ENCODE measurements at regions not wholly inside any gene's neighbourhood (a gene's known extent, or its start where the extent isn't known, plus 50 kb on each side); places are given as distances from the start of the nearest gene placed in this dataset.

- WGBS, 2 donors (ENCODE audit: low coverage in 1 of 2), result 46 to 53% methylated on average over 1 of the region's 1 CpG
- no peak for DNase-seq
- no peaks in the 10 kb centered on the region for H3K27me3 ChIP-seq
- in situ Hi-C loops (cut with MboI; ENCODE audit: low pct_ligation_motif_present in 1 of 4, low pct_unique_long_range_greater_than_20kb in 1 of 4, low sequenced_read_pairs in 3 of 4), result no loop called here
- no peak for TF ChIP-seq POLR2AphosphoS5 (IDR thresholded peaks at IDR 0.05)
- no peak for TF ChIP-seq CTCF (IDR thresholded peaks at IDR 0.05)
- TF ChIP-seq EP300 (IDR thresholded peaks at IDR 0.05; ENCODE audit: low read depth), result no peak
- TF ChIP-seq POLR2A (IDR thresholded peaks at IDR 0.05), result no peak
- no peaks in the 10 kb centered on the region for H3K36me3 ChIP-seq
- no peak overlapping the region for H3K4me3 ChIP-seq
- H3K27ac ChIP-seq, result no peak overlapping the region
- H3K9me3 ChIP-seq, result peaks cover 8 to 15% of the 10 kb centered on the region in 2 donors
- intact Hi-C loops (cut with DNase I; ENCODE audit: low total_unique reads), result no loop called here
- H3K4me1 ChIP-seq, result no peaks in the 10 kb centered on the region
Observed at GRCh38 chr5:27475063-27475462, 436.7 kb upstream of the CDH9 start.

GRCh38 chr5:27474395-27474794 lies 436.0 kb upstream of the CDH9 start:
- Histone ChIP-seq H3K4me1 (no peaks in the 10 kb centered on the region), H3K9me3 (peaks cover 8 to 13% of the 10 kb centered on the region in 2 donors), H3K27me3 (no peaks in the 10 kb centered on the region), H3K36me3 (no peaks in the 10 kb centered on the region), H3K27ac (no peak overlapping the region), H3K4me3 (no peak overlapping the region)
- intact Hi-C loops (cut with DNase I; ENCODE audit: low total_unique reads), result no loop called here
- no peak for DNase-seq
- in situ Hi-C loops (cut with MboI; ENCODE audit: low pct_ligation_motif_present in 1 of 4, low pct_unique_long_range_greater_than_20kb in 1 of 4, low sequenced_read_pairs in 3 of 4), result no loop called here
- no peak for TF ChIP-seq POLR2AphosphoS5 (IDR thresholded peaks at IDR 0.05)
- TF ChIP-seq EP300 (IDR thresholded peaks at IDR 0.05; ENCODE audit: low read depth), result no peak
- TF ChIP-seq POLR2A (IDR thresholded peaks at IDR 0.05), result no peak
- TF ChIP-seq CTCF (IDR thresholded peaks at IDR 0.05), result no peak

GRCh38 chr5:27474047-27474309 lies 435.6 kb upstream of the CDH9 start:
- intact Hi-C loops (cut with DNase I; ENCODE audit: low total_unique reads) (no loop called here), in situ Hi-C loops (cut with MboI; ENCODE audit: low pct_ligation_motif_present in 1 of 4, low pct_unique_long_range_greater_than_20kb in 1 of 4, low sequenced_read_pairs in 3 of 4) (no loop called here)
- H3K9me3 ChIP-seq, result peaks cover 8 to 12% of the 10 kb centered on the region in 2 donors
- DNase-seq, result no peak
- no peak overlapping the region for H3K27ac ChIP-seq
- no peaks in the 10 kb centered on the region for H3K27me3 ChIP-seq
- 51 to 84% methylated on average over 2 of the region's 2 CpGs for WGBS, 2 donors (ENCODE audit: low coverage in 1 of 2)
- H3K4me1 ChIP-seq, result no peaks in the 10 kb centered on the region
- no peak overlapping the region for H3K4me3 ChIP-seq
- no peaks in the 10 kb centered on the region for H3K36me3 ChIP-seq
- no peak for TF ChIP-seq POLR2AphosphoS5 (IDR thresholded peaks at IDR 0.05)
- TF ChIP-seq EP300 (IDR thresholded peaks at IDR 0.05; ENCODE audit: low read depth), result no peak
- TF ChIP-seq POLR2A (IDR thresholded peaks at IDR 0.05), result no peak
- no peak for TF ChIP-seq CTCF (IDR thresholded peaks at IDR 0.05)

- Histone ChIP-seq H3K27me3 (no peaks in the 10 kb centered on the region), H3K27ac (no peak overlapping the region), H3K4me1 (no peaks in the 10 kb centered on the region), H3K9me3 (peaks cover 8 to 12% of the 10 kb centered on the region in 2 donors), H3K36me3 (no peaks in the 10 kb centered on the region), H3K4me3 (no peak overlapping the region)
- 62 to 77% methylated on average over 5 of the region's 5 CpGs for WGBS, 2 donors (ENCODE audit: low coverage in 1 of 2)
- intact Hi-C loops (cut with DNase I; ENCODE audit: low total_unique reads), result no loop called here
- in situ Hi-C loops (cut with MboI; ENCODE audit: low pct_ligation_motif_present in 1 of 4, low pct_unique_long_range_greater_than_20kb in 1 of 4, low sequenced_read_pairs in 3 of 4), result no loop called here
- no peak for DNase-seq
- TF ChIP-seq EP300 (IDR thresholded peaks at IDR 0.05; ENCODE audit: low read depth) (no peak), POLR2A (IDR thresholded peaks at IDR 0.05) (no peak), CTCF (IDR thresholded peaks at IDR 0.05) (no peak), POLR2AphosphoS5 (IDR thresholded peaks at IDR 0.05) (no peak)
Observed at GRCh38 chr5:27473307-27474046, 435.1 kb upstream of the CDH9 start.
